MM.1S (cell line): ENCODE measurements at regions not wholly inside any gene's neighbourhood (a gene's known extent, or its start where the extent isn't known, plus 50 kb on each side); places are given as distances from the start of the nearest gene placed in this dataset.
"Not testable (repeated sequence)": the region's sequence is repeated elsewhere in the genome, so short reads cannot be mapped to it uniquely, and the experiment has no call there.

Experiments
- DNase-seq: peaks from one replicate; pipeline ENCODE4 v3.0.0-alpha.2; 2015
- H2AFZ ChIP-seq: fragments of 300-600 bp; sonication (generic); 2 replicates; pipeline ENCODE4 v1.6.0; 2016; ENCODE audit warnings: antibody characterized with exemption, low read length
- H3F3A ChIP-seq: fragments of 300-600 bp; sonication (generic); 2 replicates; pipeline ENCODE4 v1.6.1; 2016; ENCODE audit warnings: mild to moderate bottlenecking, antibody characterized with exemption, low read length, moderate library complexity, mixed read lengths; ENCODE audit not compliant: insufficient read depth
- H3K27ac ChIP-seq: fragments of 300-600 bp; sonication (generic); 2 replicates; pipeline ENCODE4 v1.5.1; 2016; ENCODE audit warnings: mild to moderate bottlenecking, low read length
- H3K27me3 ChIP-seq: fragments of 300-600 bp; sonication (generic); replicated peaks from 2 replicates; pipeline ENCODE4 v1.6.0; 2016; ENCODE audit warnings: low read length; ENCODE audit not compliant: insufficient read depth
- H3K36me3 ChIP-seq: fragments of 300-600 bp; sonication (generic); replicated peaks from 2 replicates; pipeline ENCODE4 v1.6.1; 2016; ENCODE audit warnings: mild to moderate bottlenecking, low read length, mixed read lengths; ENCODE audit not compliant: insufficient read depth
- H3K4me1 ChIP-seq: fragments of 300-600 bp; sonication (generic); 2 replicates; pipeline ENCODE4 v1.6.1; 2016; ENCODE audit warnings: low read length, mixed read lengths
- H3K4me2 ChIP-seq: fragments of 300-600 bp; sonication (generic); 2 replicates; pipeline ENCODE4 v1.6.0; 2016; ENCODE audit warnings: low read depth, low read length
- H3K4me3 ChIP-seq: fragments of 300-600 bp; sonication (generic); 2 replicates; pipeline ENCODE4 v1.5.1; 2016; ENCODE audit warnings: low read length, mixed read lengths
- H3K79me2 ChIP-seq: fragments of 300-600 bp; sonication (generic); 2 replicates; pipeline ENCODE4 v1.6.1; 2016; ENCODE audit warnings: mixed run types, low read length, mixed read lengths
- H3K9ac ChIP-seq: fragments of 300-600 bp; sonication (generic); 2 replicates; pipeline ENCODE4 v1.6.1; 2016; ENCODE audit warnings: low read length, mixed read lengths
- H3K9me2 ChIP-seq: fragments of 300-600 bp; sonication (generic); replicated peaks from 2 replicates; pipeline ENCODE4 v1.6.1; 2016; ENCODE audit warnings: mild to moderate bottlenecking, low read length, mixed read lengths; ENCODE audit not compliant: insufficient read depth
- H3K9me3 ChIP-seq: fragments of 300-600 bp; sonication (generic); replicated peaks from 2 replicates; pipeline ENCODE4 v1.6.1; 2016; ENCODE audit warnings: mild to moderate bottlenecking, low read length, mixed read lengths; ENCODE audit not compliant: insufficient read depth
- H4K20me1 ChIP-seq: fragments of 300-600 bp; sonication (generic); 2 replicates; pipeline ENCODE4 v1.6.1; 2016; ENCODE audit warnings: mild to moderate bottlenecking, low read length, moderate library complexity, mixed read lengths; ENCODE audit not compliant: insufficient read depth
- EZH2 ChIP-seq: fragments of 300-600 bp; sonication (generic); optimal IDR thresholded peaks from 2 replicates; pipeline ENCODE3; 2017; ENCODE audit warnings: low read depth, mild to moderate bottlenecking, antibody characterized with exemption, low read length, mixed read lengths
- EZH2phosphoT487 ChIP-seq: fragments of 300-600 bp; sonication (generic); IDR thresholded peaks from 2 replicates; pipeline ENCODE4 v1.6.1; 2018; ENCODE audit warnings: antibody characterized with exemption, low read length
- TF ChIP-seq, protein P1 (sequence below): fragments of 300-600 bp; sonication (generic); IDR thresholded peaks from 2 replicates; pipeline ENCODE4 v1.5.1; 2016; ENCODE audit warnings: antibody characterized with exemption, low read length, mixed read lengths

DNA sequence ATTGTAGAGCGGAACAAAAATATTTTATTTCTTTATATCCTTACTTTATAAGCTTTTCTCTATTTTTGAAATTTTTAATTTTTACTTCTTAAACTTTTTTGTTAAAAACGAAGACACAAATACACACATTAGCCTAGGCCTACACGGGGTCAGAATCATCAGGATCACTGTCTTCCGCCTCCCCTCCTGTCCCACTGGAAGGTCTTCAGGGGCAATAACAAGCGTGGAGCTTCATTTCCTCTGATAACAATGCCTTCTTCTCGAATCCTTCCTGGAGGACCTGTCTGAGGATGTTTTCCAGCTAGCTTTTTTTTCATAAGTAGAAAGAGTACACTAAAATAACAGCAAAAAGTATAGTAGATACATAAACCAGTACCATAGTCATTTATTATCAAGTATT, 77.7 kb upstream of the DGKG start:
- TF ChIP-seq, protein P1, sequence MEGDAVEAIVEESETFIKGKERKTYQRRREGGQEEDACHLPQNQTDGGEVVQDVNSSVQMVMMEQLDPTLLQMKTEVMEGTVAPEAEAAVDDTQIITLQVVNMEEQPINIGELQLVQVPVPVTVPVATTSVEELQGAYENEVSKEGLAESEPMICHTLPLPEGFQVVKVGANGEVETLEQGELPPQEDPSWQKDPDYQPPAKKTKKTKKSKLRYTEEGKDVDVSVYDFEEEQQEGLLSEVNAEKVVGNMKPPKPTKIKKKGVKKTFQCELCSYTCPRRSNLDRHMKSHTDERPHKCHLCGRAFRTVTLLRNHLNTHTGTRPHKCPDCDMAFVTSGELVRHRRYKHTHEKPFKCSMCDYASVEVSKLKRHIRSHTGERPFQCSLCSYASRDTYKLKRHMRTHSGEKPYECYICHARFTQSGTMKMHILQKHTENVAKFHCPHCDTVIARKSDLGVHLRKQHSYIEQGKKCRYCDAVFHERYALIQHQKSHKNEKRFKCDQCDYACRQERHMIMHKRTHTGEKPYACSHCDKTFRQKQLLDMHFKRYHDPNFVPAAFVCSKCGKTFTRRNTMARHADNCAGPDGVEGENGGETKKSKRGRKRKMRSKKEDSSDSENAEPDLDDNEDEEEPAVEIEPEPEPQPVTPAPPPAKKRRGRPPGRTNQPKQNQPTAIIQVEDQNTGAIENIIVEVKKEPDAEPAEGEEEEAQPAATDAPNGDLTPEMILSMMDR, result no peak
- TF ChIP-seq EZH2, result no peak
- H3K4me1 ChIP-seq, result no peaks in the 10 kb centered on the region
- no peaks in the 10 kb centered on the region for H3K36me3 ChIP-seq
- no peak overlapping the region for H3K4me2 ChIP-seq
- DNase-seq, result no peak
- H3K9ac ChIP-seq, result no peak overlapping the region
- no peaks in the 10 kb centered on the region for H3K79me2 ChIP-seq
- no peak overlapping the region for H2AFZ ChIP-seq
- H4K20me1 ChIP-seq, result no peaks in the 10 kb centered on the region
- no peaks in the 10 kb centered on the region for H3K9me2 ChIP-seq
- no peaks in the 10 kb centered on the region for H3K9me3 ChIP-seq
- no peaks in the 10 kb centered on the region for H3K27me3 ChIP-seq
- no peaks in the 10 kb centered on the region for H3F3A ChIP-seq
- no peak overlapping the region for H3K4me3 ChIP-seq
- H3K27ac ChIP-seq, result no peak overlapping the region

DNA sequence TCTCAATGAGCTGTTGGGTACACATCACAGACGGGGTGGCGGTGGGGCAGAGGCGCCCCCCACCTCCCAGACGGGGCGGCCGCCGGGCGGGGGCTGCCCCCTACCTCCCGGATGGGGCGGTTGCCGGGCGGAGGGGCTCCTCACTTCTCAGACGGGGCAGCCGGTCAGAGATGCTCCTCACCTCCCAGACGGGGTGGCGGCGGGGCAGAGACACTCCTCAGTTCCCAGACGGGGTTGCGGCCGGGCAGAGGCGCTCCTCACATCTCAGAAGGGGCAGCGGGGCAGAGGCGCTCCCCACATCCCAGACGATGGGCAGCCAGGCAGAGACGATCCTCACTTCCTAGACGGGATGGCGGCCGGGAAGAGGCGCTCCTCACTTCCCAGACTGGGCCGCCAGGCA, 73.3 kb upstream of the DGKG start:
- not testable (repeated sequence) for H3K27me3 ChIP-seq, H3K27ac ChIP-seq, H3K36me3 ChIP-seq, H3F3A ChIP-seq, DNase-seq, H3K4me3 ChIP-seq, H2AFZ ChIP-seq, H3K4me1 ChIP-seq, H3K9me3 ChIP-seq, H4K20me1 ChIP-seq, H3K4me2 ChIP-seq, H3K9me2 ChIP-seq, H3K79me2 ChIP-seq, H3K9ac ChIP-seq

DNA sequence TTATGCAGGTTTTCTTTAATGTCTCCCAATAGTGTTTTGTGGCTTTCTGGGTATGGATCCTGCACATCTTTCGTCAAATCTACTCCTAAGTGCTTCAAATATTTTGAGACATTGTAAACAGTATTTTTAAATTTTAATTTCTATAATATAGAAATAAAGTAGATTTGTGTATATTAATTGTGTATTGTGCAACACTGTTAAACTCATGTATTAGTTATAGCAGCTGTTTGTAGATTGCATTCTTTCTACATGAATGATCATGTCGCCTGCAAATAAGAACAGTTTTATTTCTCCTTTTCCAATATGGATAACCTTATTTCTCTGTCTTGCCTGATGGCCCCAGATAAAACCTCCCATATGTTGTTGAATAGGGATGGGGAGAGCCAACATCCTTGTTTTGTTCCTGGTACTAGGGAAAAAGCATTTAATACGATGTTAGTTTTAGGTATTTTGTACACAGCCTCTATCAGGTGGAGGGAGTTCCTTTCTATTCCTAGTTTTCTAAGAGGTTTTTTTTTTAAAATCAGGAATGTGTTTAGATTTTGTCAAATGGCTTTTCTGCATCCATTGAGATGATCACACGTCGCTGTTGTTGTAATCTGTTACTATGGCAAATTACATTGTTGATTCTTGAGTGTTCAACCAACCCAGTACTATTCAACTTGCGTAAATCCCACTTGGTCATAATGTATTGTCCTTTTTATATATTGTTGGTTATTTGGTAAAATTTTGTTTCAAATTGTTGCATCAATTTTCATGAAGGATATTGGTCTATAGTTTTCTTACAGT, 71.1 kb upstream of the DGKG start:
- H3K9ac ChIP-seq, result no peak overlapping the region
- H3K9me3 ChIP-seq, result no peaks in the 10 kb centered on the region
- H3K4me2 ChIP-seq, result no peak overlapping the region
- no peaks in the 10 kb centered on the region for H3K79me2 ChIP-seq
- H2AFZ ChIP-seq, result no peak overlapping the region
- H3K9me2 ChIP-seq, result no peaks in the 10 kb centered on the region
- H4K20me1 ChIP-seq, result no peaks in the 10 kb centered on the region
- H3K27me3 ChIP-seq, result no peaks in the 10 kb centered on the region
- DNase-seq, result no peak
- H3K36me3 ChIP-seq, result no peaks in the 10 kb centered on the region
- no peak overlapping the region for H3K4me3 ChIP-seq
- H3F3A ChIP-seq, result no peaks in the 10 kb centered on the region
- H3K4me1 ChIP-seq, result no peaks in the 10 kb centered on the region
- no peak overlapping the region for H3K27ac ChIP-seq
- TF ChIP-seq EZH2 (no peak), EZH2phosphoT487 (no peak)
- TF ChIP-seq, protein P1, result no peak

DNA sequence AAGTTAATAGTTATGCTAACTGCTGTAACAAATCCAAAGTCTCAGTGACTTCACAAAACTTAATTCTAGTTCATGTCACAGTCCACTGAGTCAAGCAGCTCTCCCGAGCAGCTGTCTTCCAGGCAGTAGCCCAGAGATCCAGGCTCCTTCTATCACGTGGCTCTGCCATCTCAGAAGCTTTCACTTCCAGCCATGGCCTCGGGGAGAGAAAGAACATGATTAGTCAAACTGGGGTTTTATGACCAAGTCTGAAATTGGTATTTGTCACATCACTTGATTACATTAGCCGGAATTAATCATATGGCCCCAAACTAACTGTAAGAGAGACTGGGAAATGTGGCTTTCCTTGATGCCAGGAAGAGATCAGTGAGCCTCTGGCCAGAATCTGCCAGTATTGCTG, 70.2 kb upstream of the DGKG start:
- no peaks in the 10 kb centered on the region for H3K36me3 ChIP-seq
- H3F3A ChIP-seq, result no peaks in the 10 kb centered on the region
- H3K9me3 ChIP-seq, result no peaks in the 10 kb centered on the region
- peaks cover 9% of the 10 kb centered on the region; the same call in 1 of the 2 replicates for H3K4me1 ChIP-seq
- H4K20me1 ChIP-seq, result no peaks in the 10 kb centered on the region
- no peak overlapping the region for H3K4me2 ChIP-seq
- H3K27me3 ChIP-seq, result no peaks in the 10 kb centered on the region
- no peak for DNase-seq
- no peaks in the 10 kb centered on the region for H3K79me2 ChIP-seq
- no peak overlapping the region for H2AFZ ChIP-seq
- H3K4me3 ChIP-seq, result no peak overlapping the region
- no peak overlapping the region for H3K27ac ChIP-seq
- no peak overlapping the region for H3K9ac ChIP-seq
- H3K9me2 ChIP-seq, result no peaks in the 10 kb centered on the region
- TF ChIP-seq EZH2phosphoT487, result no peak
